HG02973 (cell line): ENCODE measurements at regions not wholly inside any gene's neighbourhood (a gene's known extent, or its start where the extent isn't known, plus 50 kb on each side); places are given as distances from the start of the nearest gene placed in this dataset.

Experiments
- ATAC-seq: cut with Tn5 transposase; IDR thresholded peaks from one replicate; pipeline ENCODE4 v1.9.1; 2021; ENCODE audit warnings: moderate library complexity; ENCODE audit not compliant: unreplicated experiment

- ATAC-seq = no peak
These were observed 271.6 kb downstream of the AUH start for GRCh38 chr9:91090130-91090410.

GRCh38 chr9:91092214-91092613 is 269.5 kb downstream of the AUH start:
- no peak for ATAC-seq

- no peak for ATAC-seq
These were observed 267.2 kb downstream of the AUH start for GRCh38 chr9:91094324-91095088.

GRCh38 chr9:91098203-91098850 is 263.4 kb downstream of the AUH start:
- no peak for ATAC-seq

GRCh38 chr9:91099436-91099835 is 262.3 kb downstream of the AUH start:
- no peak for ATAC-seq

- ATAC-seq = no peak
These were observed 260.8 kb downstream of the AUH start for GRCh38 chr9:91100878-91101450.

GRCh38 chr9:91101611-91102168 is 260.0 kb downstream of the AUH start:
- ATAC-seq = no peak

- ATAC-seq = no peak
These were observed 259.4 kb downstream of the AUH start for GRCh38 chr9:91102269-91102668.

- ATAC-seq = no peak
These were observed 257.8 kb downstream of the AUH start for GRCh38 chr9:91103931-91104330.

GRCh38 chr9:91106415-91107081 is 255.2 kb downstream of the AUH start:
- ATAC-seq = no peak

GRCh38 chr9:91111226-91111625 is 250.5 kb downstream of the AUH start:
- no peak for ATAC-seq

GRCh38 chr9:91111876-91112275 is 249.8 kb downstream of the AUH start:
- no peak for ATAC-seq

- no peak for ATAC-seq
These were observed 248.7 kb downstream of the AUH start for GRCh38 chr9:91113016-91113415.

GRCh38 chr9:91114450-91114849 is 247.3 kb downstream of the AUH start:
- no peak for ATAC-seq

GRCh38 chr9:91116211-91116610 is 245.5 kb downstream of the AUH start:
- ATAC-seq = no peak

GRCh38 chr9:91116711-91117110 is 245.0 kb downstream of the AUH start:
- ATAC-seq = no peak

GRCh38 chr9:91117474-91117891 is 244.2 kb downstream of the AUH start:
- ATAC-seq = no peak

- ATAC-seq = no peak
These were observed 243.6 kb downstream of the AUH start for GRCh38 chr9:91117959-91118703.

- no peak for ATAC-seq
These were observed 243.1 kb downstream of the AUH start for GRCh38 chr9:91118704-91119025.

- ATAC-seq = no peak
These were observed 242.6 kb downstream of the AUH start for GRCh38 chr9:91119142-91119541.

GRCh38 chr9:91119679-91120078 is 242.0 kb downstream of the AUH start:
- ATAC-seq = no peak
